H1 (cell line): ENCODE measurements at regions not wholly inside any gene's neighbourhood (a gene's known extent, or its start where the extent isn't known, plus 50 kb on each side); places are given as distances from the start of the nearest gene placed in this dataset.

Source experiments
- CTCF ChIA-PET: fragments of 300-600 bp; sonication (Branson Sonifier 250); formaldehyde crosslinking; loops from one replicate; lab custom pipeline; 2021; ENCODE audit not compliant: partially characterized antibody; lab: Charles Lee
- POLR2A ChIA-PET: fragments of 300-600 bp; sonication (Branson Sonifier 250); formaldehyde crosslinking; loops from one replicate; lab custom pipeline; 2021; ENCODE audit warnings: inconsistent platforms; ENCODE audit not compliant: partially characterized antibody; lab: Charles Lee
- DNase-seq, 2 experiments: peaks; one replicate each; pipeline versions ENCODE4 v3.0.0 to v3.0.0-alpha.2; 2010 to 2022; ENCODE audit warnings: low spot score in 2 of 2, low read depth in 1 of 2, mixed read lengths in 1 of 2
- FAIRE-seq: peaks from 2 replicates; lab custom pipeline; 2011; peaks lifted over from hg19 to GRCh38; lab: Jason Lieb, UNC
- H2AFZ ChIP-seq: 2 replicates; pipeline ENCODE4 v1.8.1; 2012; ENCODE audit warnings: low read length, inconsistent platforms
- H2AK5ac ChIP-seq: 2 replicates; pipeline ENCODE4 v1.6.1; 2013; ENCODE audit warnings: low read depth, low read length
- H2BK120ac ChIP-seq: replicated peaks from 2 replicates; pipeline ENCODE3; 2013; ENCODE audit warnings: low read depth, low read length, inconsistent platforms
- H2BK12ac ChIP-seq: 2 replicates; pipeline ENCODE4 v1.6.1; 2013; ENCODE audit warnings: low read depth, low read length
- H2BK15ac ChIP-seq: 2 replicates; pipeline ENCODE4 v1.6.1; 2013; ENCODE audit warnings: low read length
- H2BK20ac ChIP-seq: 2 replicates; pipeline ENCODE4 v1.6.1; 2013; ENCODE audit warnings: low read length
- H2BK5ac ChIP-seq: 2 replicates; pipeline ENCODE4 v1.6.1; 2013; ENCODE audit warnings: low read depth, low read length
- H3K14ac ChIP-seq: 2 replicates; pipeline ENCODE4 v1.6.1; 2013; ENCODE audit warnings: inconsistent platforms; ENCODE audit not compliant: insufficient read length
- H3K18ac ChIP-seq: 2 replicates; pipeline ENCODE4 v1.6.1; 2013; ENCODE audit warnings: low read length; ENCODE audit errors: extremely low read depth
- H3K23ac ChIP-seq: 2 replicates; pipeline ENCODE4 v1.6.1; 2013; ENCODE audit warnings: inconsistent platforms; ENCODE audit not compliant: insufficient read length
- H3K23me2 ChIP-seq: 2 replicates; pipeline ENCODE4 v1.6.1; 2013; ENCODE audit warnings: low read depth, low read length
- H3K27ac ChIP-seq: 2 replicates; pipeline ENCODE4 v1.6.1; 2011; ENCODE audit warnings: low read depth, low read length, inconsistent platforms
- H3K27me3 ChIP-seq, 4 experiments: replicated peaks in 1 of 4; 1 replicate in 1 of 4; 2 replicates in 3 of 4; pipeline versions ENCODE4 v1.6.1 to v1.8.1; 2011 to 2013; ENCODE audit warnings: low read length in 3 of 4, mild to moderate bottlenecking in 3 of 4, inconsistent platforms in 2 of 4, mixed read lengths in 2 of 4, moderate library complexity in 1 of 4; ENCODE audit not compliant: control insufficient read depth in 3 of 4, insufficient read depth in 3 of 4; ENCODE audit errors: extremely low read depth in 1 of 4
- H3K36me3 ChIP-seq, 4 experiments: 2 replicates each; pipeline versions ENCODE4 v1.6.1 to v1.8.1; 2011 to 2013; ENCODE audit warnings: mild to moderate bottlenecking in 4 of 4, low read length in 3 of 4, moderate library complexity in 2 of 4, control low read depth in 1 of 4, inconsistent platforms in 1 of 4; ENCODE audit not compliant: insufficient read depth in 4 of 4, control insufficient read depth in 2 of 4
- H3K4ac ChIP-seq: replicated peaks from 2 replicates; pipeline ENCODE3; 2013; ENCODE audit warnings: low read length, low read depth, mixed read lengths, inconsistent platforms; ENCODE audit not compliant: insufficient read length
- H3K4me1 ChIP-seq, 4 experiments: replicated peaks in 1 of 4; 1 replicate in 1 of 4; 2 replicates in 3 of 4; pipeline versions ENCODE4 v1.6.1 to v1.8.1; 2011 to 2013; ENCODE audit warnings: low read length in 3 of 4, inconsistent platforms in 2 of 4, mixed read lengths in 1 of 4; ENCODE audit not compliant: insufficient read depth in 4 of 4, control insufficient read depth in 3 of 4
- H3K4me2 ChIP-seq, 2 experiments: 2 replicates each; pipeline versions ENCODE4 v1.6.1 to v1.8.1; 2011 to 2013; ENCODE audit warnings: low read depth in 2 of 2, low read length in 2 of 2, control low read depth in 1 of 2, inconsistent platforms in 1 of 2, mild to moderate bottlenecking in 1 of 2; ENCODE audit not compliant: insufficient read depth in 1 of 2
- H3K4me3 ChIP-seq, 4 experiments: fragments of 200-600, 300-600 bp in 1 of 4; sonication (generic), shearing (Covaris generic), sonication (Bioruptor Twin) in 1 of 4; 2 replicates each; pipeline versions ENCODE4 v1.5.1 to v1.8.1; 2011 to 2016; ENCODE audit warnings: low read length in 4 of 4, low read depth in 3 of 4, control low read depth in 2 of 4, inconsistent platforms in 2 of 4, mild to moderate bottlenecking in 2 of 4, mixed read lengths in 1 of 4, moderate library complexity in 1 of 4; ENCODE audit not compliant: insufficient read depth in 2 of 4; ENCODE audit errors: extremely low read depth in 1 of 4
- H3K56ac ChIP-seq: replicated peaks from 2 replicates; pipeline ENCODE3; 2013; ENCODE audit warnings: low read depth, mild to moderate bottlenecking, mixed read lengths, low read length, inconsistent platforms; ENCODE audit not compliant: insufficient read length
- H3K79me1 ChIP-seq: 2 replicates; pipeline ENCODE4 v1.6.1; 2013; ENCODE audit warnings: low read depth, low read length, control low read depth
- H3K79me2 ChIP-seq, 2 experiments: 2 replicates each; pipeline versions ENCODE4 v1.6.1 to v1.8.1; 2012 to 2013; ENCODE audit warnings: low read length in 2 of 2, mild to moderate bottlenecking in 2 of 2, inconsistent platforms in 1 of 2; ENCODE audit not compliant: insufficient read depth in 2 of 2, control insufficient read depth in 1 of 2
- H3K9ac ChIP-seq, 4 experiments: replicated peaks in 1 of 4; 1 replicate in 1 of 4; 2 replicates in 3 of 4; pipeline versions ENCODE4 v1.6.1 to v1.8.1; 2011 to 2013; ENCODE audit warnings: low read depth in 3 of 4, low read length in 3 of 4, control low read depth in 2 of 4, mild to moderate bottlenecking in 2 of 4, moderate library complexity in 2 of 4, inconsistent platforms in 1 of 4; ENCODE audit errors: extremely low read depth in 1 of 4
- H3K9me3 ChIP-seq, 2 experiments: 2 replicates each; pipeline versions ENCODE4 v1.6.1 to v1.8.1; 2012 to 2013; ENCODE audit warnings: mild to moderate bottlenecking in 2 of 2, moderate library complexity in 2 of 2, control low read depth in 1 of 2, inconsistent platforms in 1 of 2, low read depth in 1 of 2, low read length in 1 of 2, mixed read lengths in 1 of 2; ENCODE audit not compliant: insufficient read depth in 2 of 2
- H4K20me1 ChIP-seq, 2 experiments: replicated peaks in 1 of 2; 2 replicates each; pipeline versions ENCODE3 to v1.8.1; 2011 to 2013; ENCODE audit warnings: inconsistent platforms in 2 of 2, low read length in 2 of 2, mild to moderate bottlenecking in 1 of 2; ENCODE audit not compliant: insufficient read depth in 2 of 2, control insufficient read depth in 1 of 2
- H4K5ac ChIP-seq: 2 replicates; pipeline ENCODE4 v1.6.1; 2013; ENCODE audit warnings: low read length, low read depth, mixed read lengths, inconsistent platforms; ENCODE audit not compliant: insufficient read length
- H4K8ac ChIP-seq: 2 replicates; pipeline ENCODE4 v1.8.0; 2013; ENCODE audit warnings: mild to moderate bottlenecking, moderate library complexity, low read length, inconsistent platforms; ENCODE audit not compliant: insufficient read depth; ENCODE audit errors: extremely low read depth
- H4K91ac ChIP-seq: replicated peaks from 2 replicates; pipeline ENCODE3; 2013; ENCODE audit warnings: low read length, mixed read lengths, inconsistent platforms; ENCODE audit not compliant: insufficient read length
- CBX5 ChIP-seq: fragments of 300-800, 300-1000 bp; sonication (generic); IDR thresholded peaks from 2 replicates; pipeline ENCODE4 v1.7.1; 2016; ENCODE audit warnings: antibody characterized with exemption, low read length, low read depth
- EP300 ChIP-seq, 2 experiments: IDR thresholded peaks; 1 replicate in 1 of 2; 2 replicates in 1 of 2; pipeline ENCODE4 v1.6.1; 2011 to 2012; ENCODE audit warnings: low read depth in 2 of 2, low read length in 2 of 2, mild to moderate bottlenecking in 2 of 2, borderline replicate concordance in 1 of 2, inconsistent platforms in 1 of 2, moderate library complexity in 1 of 2
- MAFK ChIP-seq: IDR thresholded peaks from 2 replicates; pipeline ENCODE4 v1.6.1; 2012; ENCODE audit warnings: low read depth, mild to moderate bottlenecking, improper control_type of control experiment, low read length
- WGBS, 2 experiments: shearing (Covaris generic) in 1 of 2; methylation state at CpG; one replicate each; pipeline versions ENCODE4 v1.1.6 to v1.1.7; 2013 to 2015; ENCODE audit warnings: low lambda C conversion rate in 2 of 2, mixed read lengths in 2 of 2, inconsistent platforms in 1 of 2, low coverage in 1 of 2, missing lambda C conversion rate in 1 of 2; ENCODE audit not compliant: insufficient replicate concordance in 2 of 2, insufficient coverage in 1 of 2, insufficient read length in 1 of 2; ENCODE audit errors: extremely low coverage in 1 of 2, missing lambda C conversion rate in 1 of 2; 5-methylcytosine and 5-hydroxymethylcytosine counted together

DNA sequence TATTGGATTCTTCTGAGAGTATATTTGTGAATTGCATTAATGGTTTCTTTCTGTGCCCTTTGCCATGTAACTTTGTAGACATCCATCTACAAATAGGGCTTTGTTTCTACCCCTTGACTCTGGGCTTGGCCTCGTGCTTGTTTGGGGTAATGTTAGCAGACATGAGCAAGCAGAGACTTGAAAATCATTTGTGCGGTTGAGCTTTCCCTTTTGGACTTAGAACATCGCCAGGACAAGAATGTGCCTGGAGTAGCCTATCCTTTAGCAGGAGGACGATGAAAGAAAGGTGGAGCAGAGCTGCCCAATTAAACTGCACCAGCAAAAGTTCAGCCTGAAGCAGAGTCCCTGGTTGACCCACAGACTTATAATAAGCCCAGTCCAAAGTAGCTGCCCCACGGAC, 785.9 kb downstream of the EPHA4 start:
- H3K36me3 ChIP-seq = no peaks in the 10 kb centered on the region
- no peaks in the 10 kb centered on the region for H3K23me2 ChIP-seq
- peaks cover 0 to 3% (median 2%) of the 10 kb centered on the region in 4 experiments; a peak in 2 of 7 replicates for H3K27me3 ChIP-seq
- no peak overlapping the region for H3K4me2 ChIP-seq
- H2AK5ac ChIP-seq = no peak overlapping the region
- H4K91ac ChIP-seq = no peak overlapping the region
- no peak overlapping the region for H2BK12ac ChIP-seq
- H3K4me1 ChIP-seq = no peaks in the 10 kb centered on the region
- WGBS, 2 experiments = 87% methylated on average over 5 of the region's 5 CpGs; no CpG with 5 or more reads in 1 of the 2 experiments
- no peak overlapping the region for H4K5ac ChIP-seq
- H3K9me3 ChIP-seq = 0 out of 4 replicates have a peak, but pooled peaks cover 0 to 3% of the 10 kb centered on the region in 2 experiments
- no peaks in the 10 kb centered on the region for H3K79me1 ChIP-seq
- no peak overlapping the region for H3K27ac ChIP-seq
- no peak for DNase-seq
- ChIA-PET CTCF (no interaction called here), POLR2A (no interaction called here)
- FAIRE-seq = no peak
- no peak overlapping the region for H4K8ac ChIP-seq
- no peak overlapping the region for H3K23ac ChIP-seq
- H2BK20ac ChIP-seq = no peak overlapping the region
- no peaks in the 10 kb centered on the region for H3K79me2 ChIP-seq
- H3K4ac ChIP-seq = no peak overlapping the region
- no peak overlapping the region for H2AFZ ChIP-seq
- H3K14ac ChIP-seq = no peak overlapping the region
- H2BK120ac ChIP-seq = no peak overlapping the region
- H2BK15ac ChIP-seq = no peak overlapping the region
- H3K9ac ChIP-seq = no peak overlapping the region
- H3K18ac ChIP-seq = no peak overlapping the region
- no peak overlapping the region for H3K4me3 ChIP-seq
- no peak overlapping the region for H2BK5ac ChIP-seq
- no peaks in the 10 kb centered on the region for H4K20me1 ChIP-seq
- no peak overlapping the region for H3K56ac ChIP-seq
- TF ChIP-seq EP300 (IDR thresholded peaks at IDR 0.05; ENCODE audit: borderline replicate concordance in 1 of 2, low read depth in 2 of 2, low read length in 2 of 2) (no peak), MAFK (no peak), CBX5 (no peak)
